ENCODE measurements at regions not wholly inside any gene's neighbourhood (a gene's known extent, or its start where the extent isn't known, plus 50 kb on each side); places are given as distances from the start of the nearest gene placed in this dataset.

DNA sequence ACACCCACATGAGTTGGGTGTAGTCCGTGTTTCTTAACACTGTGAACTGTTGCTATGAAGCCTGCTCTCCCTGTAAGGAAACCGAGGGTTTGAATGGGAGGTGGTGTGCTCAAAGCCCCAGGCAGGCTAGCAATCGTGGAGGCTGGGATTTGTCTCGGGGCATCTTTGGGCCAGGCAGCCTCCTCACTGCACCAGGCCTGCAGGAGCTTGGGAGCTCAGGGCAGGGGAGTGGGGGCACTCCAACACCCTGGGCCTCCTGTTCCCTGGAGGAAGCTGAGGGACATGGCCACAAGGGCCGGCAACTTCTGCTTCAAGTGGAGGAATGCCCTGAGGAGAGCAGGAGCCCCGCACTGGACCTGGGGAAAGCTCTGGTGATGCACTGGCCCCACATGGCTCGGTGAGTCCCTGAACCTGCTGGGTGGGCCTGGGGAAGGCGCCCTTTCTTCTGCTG is 164.7 kb upstream of the B3GAT1 start:
- WGBS, 4 donors = 70 to 100% (median 75%) methylated on average over 2 to 8 of the region's 8 CpGs
- no peaks in the 10 kb centered on the region for H3K36me3 ChIP-seq
- H3K27ac ChIP-seq = no peak overlapping the region
- peaks cover 0 to 78% (median 16%) of the 10 kb centered on the region in 9 donors for H3K27me3 ChIP-seq
- ATAC-seq = no peak
- no peak overlapping the region for H3K4me3 ChIP-seq
- TF ChIP-seq POLR2A (IDR thresholded peaks at IDR 0.05) = no peak
- TF ChIP-seq, protein P1, sequence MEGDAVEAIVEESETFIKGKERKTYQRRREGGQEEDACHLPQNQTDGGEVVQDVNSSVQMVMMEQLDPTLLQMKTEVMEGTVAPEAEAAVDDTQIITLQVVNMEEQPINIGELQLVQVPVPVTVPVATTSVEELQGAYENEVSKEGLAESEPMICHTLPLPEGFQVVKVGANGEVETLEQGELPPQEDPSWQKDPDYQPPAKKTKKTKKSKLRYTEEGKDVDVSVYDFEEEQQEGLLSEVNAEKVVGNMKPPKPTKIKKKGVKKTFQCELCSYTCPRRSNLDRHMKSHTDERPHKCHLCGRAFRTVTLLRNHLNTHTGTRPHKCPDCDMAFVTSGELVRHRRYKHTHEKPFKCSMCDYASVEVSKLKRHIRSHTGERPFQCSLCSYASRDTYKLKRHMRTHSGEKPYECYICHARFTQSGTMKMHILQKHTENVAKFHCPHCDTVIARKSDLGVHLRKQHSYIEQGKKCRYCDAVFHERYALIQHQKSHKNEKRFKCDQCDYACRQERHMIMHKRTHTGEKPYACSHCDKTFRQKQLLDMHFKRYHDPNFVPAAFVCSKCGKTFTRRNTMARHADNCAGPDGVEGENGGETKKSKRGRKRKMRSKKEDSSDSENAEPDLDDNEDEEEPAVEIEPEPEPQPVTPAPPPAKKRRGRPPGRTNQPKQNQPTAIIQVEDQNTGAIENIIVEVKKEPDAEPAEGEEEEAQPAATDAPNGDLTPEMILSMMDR (IDR thresholded peaks at IDR 0.05) = no peak
- H3K4me1 ChIP-seq = peaks cover 0 to 4% (median 0%) of the 10 kb centered on the region in 12 donors
- intact Hi-C loops (cut with DNase I) = loop anchor here in 1 of 10 donors (10.0 kb wide), 1 partner anchor 268 kb away; no protein-coding TSS in a partner anchor
- H3K9me3 ChIP-seq = no peaks in the 10 kb centered on the region
- DNase-seq = no peak

GRCh38 chr11:134576286-134576685 is 164.2 kb upstream of the B3GAT1 start:
- Histone ChIP-seq H3K27ac (no peak overlapping the region), H3K4me1 (peaks cover 0 to 4% (median 0%) of the 10 kb centered on the region in 12 donors), H3K27me3 (peaks cover 0 to 73% (median 14%) of the 10 kb centered on the region in 9 donors), H3K4me3 (no peak overlapping the region), H3K36me3 (no peaks in the 10 kb centered on the region), H3K9me3 (no peaks in the 10 kb centered on the region)
- intact Hi-C loops (cut with DNase I) = loop anchor here in 1 of 10 donors (10.0 kb wide), 1 partner anchor 269 kb away; no protein-coding TSS in a partner anchor
- TF ChIP-seq, protein P1 (IDR thresholded peaks at IDR 0.05) = no peak
- no peak for TF ChIP-seq POLR2A (IDR thresholded peaks at IDR 0.05)
- ATAC-seq (no peak), DNase-seq (no peak)
- 70 to 81% (median 72%) methylated on average over 9 of the region's 9 CpGs for WGBS, 4 donors

DNA sequence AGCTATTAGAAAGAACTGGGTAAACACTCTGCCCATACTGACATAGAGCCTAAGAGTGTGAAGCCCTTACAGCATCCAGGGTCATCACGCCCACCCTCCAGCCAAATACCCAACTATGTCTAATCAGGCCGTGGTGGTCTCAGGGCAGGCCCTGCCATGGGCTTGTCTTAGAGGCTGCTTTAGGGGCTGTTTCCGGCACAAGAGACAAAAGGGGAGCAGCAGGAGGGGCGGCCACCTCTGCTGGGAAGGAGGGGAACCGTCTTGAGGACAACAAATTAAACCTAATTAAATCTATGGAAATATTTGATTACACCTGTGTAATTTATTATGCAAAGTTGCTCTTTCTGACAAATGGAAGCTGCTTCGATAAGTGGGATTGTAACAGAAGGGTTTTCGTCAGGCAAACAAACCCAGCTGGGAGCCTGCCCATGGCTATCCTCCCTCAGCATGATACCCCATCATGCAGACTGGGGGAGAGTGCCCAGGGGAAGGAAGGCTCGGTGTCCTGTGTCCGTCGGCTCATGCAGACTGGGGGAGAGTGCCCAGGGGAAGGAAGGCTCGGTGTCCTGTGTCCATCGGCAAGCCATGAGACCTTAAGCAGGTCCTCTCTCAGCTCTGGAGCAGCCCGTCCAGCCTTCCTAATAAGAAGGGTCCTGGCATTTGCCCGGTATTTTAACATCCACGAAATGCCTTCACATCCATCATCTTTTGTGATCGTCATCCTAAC is 163.6 kb upstream of the B3GAT1 start:
- TF ChIP-seq POLR2A (IDR thresholded peaks at IDR 0.05) = no peak
- TF ChIP-seq, protein P1 (IDR thresholded peaks at IDR 0.05) = no peak

GRCh38 chr11:134574947-134575346 is 162.9 kb upstream of the B3GAT1 start:
- H3K27ac ChIP-seq = no peak overlapping the region
- no peak overlapping the region for H3K4me3 ChIP-seq
- TF ChIP-seq POLR2A (IDR thresholded peaks at IDR 0.05) = no peak
- DNase-seq (no peak), ATAC-seq (no peak)
- H3K4me1 ChIP-seq = peaks cover 0 to 4% (median 0%) of the 10 kb centered on the region in 12 donors
- WGBS, 4 donors = 78 to 91% (median 87%) methylated on average over 8 of the region's 8 CpGs
- intact Hi-C loops (cut with DNase I) = loop anchor here in 1 of 10 donors (10.0 kb wide), 1 partner anchor 270 kb away; no protein-coding TSS in a partner anchor
- H3K36me3 ChIP-seq = no peaks in the 10 kb centered on the region
- H3K9me3 ChIP-seq = no peaks in the 10 kb centered on the region
- peaks cover 0 to 66% (median 6%) of the 10 kb centered on the region in 9 donors for H3K27me3 ChIP-seq

More for the DNA sequence above, 163.6 kb upstream of the B3GAT1 start:
- Histone ChIP-seq H3K27ac (no peak overlapping the region), H3K27me3 (peaks cover 0 to 72% (median 8%) of the 10 kb centered on the region in 9 donors), H3K9me3 (no peaks in the 10 kb centered on the region), H3K36me3 (no peaks in the 10 kb centered on the region), H3K4me3 (no peak overlapping the region), H3K4me1 (peaks cover 0 to 4% (median 0%) of the 10 kb centered on the region in 12 donors)
- DNase-seq = no peak
- intact Hi-C loops (cut with DNase I) = loop anchor here in 1 of 10 donors (10.0 kb wide), 1 partner anchor 269 kb away; no protein-coding TSS in a partner anchor
- no peak for ATAC-seq
- 67 to 71% (median 70%) methylated on average over 16 of the region's 16 CpGs for WGBS, 4 donors

Measured in heart left ventricle (tissue), 16 donors.